K562 (cell line): ENCODE measurements at regions not wholly inside any gene's neighbourhood (a gene's known extent, or its start where the extent isn't known, plus 50 kb on each side); places are given as distances from the start of the nearest gene placed in this dataset.

Source experiments
- CBX3 ChIP-seq, 2 experiments: IDR thresholded peaks; 1 replicate in 1 of 2; 2 replicates in 1 of 2; pipeline ENCODE4 v1.6.1; 2012; ENCODE audit warnings: inconsistent platforms in 2 of 2, low read length in 2 of 2, borderline replicate concordance in 1 of 2, control low read depth in 1 of 2
- CHCHD3 ChIP-seq: fragments of 250-450 bp; sonication (Bioruptor Pico); IDR thresholded peaks from 2 replicates; pipeline ENCODE4 v2.1.2; 2022; ENCODE audit warnings: mild to moderate bottlenecking
- EP300 ChIP-seq: IDR thresholded peaks from 2 replicates; pipeline ENCODE4 v1.6.1; 2012; ENCODE audit warnings: low read length, improper control_type of control experiment
- JUND ChIP-seq, 2 experiments: IDR thresholded peaks; 2 replicates in 1 of 2; 3 replicates in 1 of 2; pipeline ENCODE4 v1.6.1; 2011; ENCODE audit warnings: borderline replicate concordance in 2 of 2, low read depth in 2 of 2, low read length in 2 of 2, improper control_type of control experiment in 1 of 2, missing biosample characterization in 1 of 2, missing genetic modification characterization in 1 of 2, missing genetic modification reagents in 1 of 2
- MAFG ChIP-seq: fragments of 450-650 bp; conservative IDR thresholded peaks from 2 replicates; pipeline ENCODE4 v1.6.1; 2016; ENCODE audit warnings: missing genetic modification characterization, missing compliant biosample characterization
- MAZ ChIP-seq, 2 experiments: fragments of 450-650 bp in 1 of 2; sonication (generic) in 1 of 2; formaldehyde crosslinking; IDR thresholded peaks in 1 of 2; conservative IDR thresholded peaks in 1 of 2; 2 replicates each; pipeline versions ENCODE4 v1.4.0 to v1.5.0; 2020; ENCODE audit warnings: mild to moderate bottlenecking in 1 of 2, missing genetic modification reagents in 1 of 2
- ZNF134 ChIP-seq: fragments of 250-450 bp; sonication (Bioruptor Pico); conservative IDR thresholded peaks from 2 replicates; pipeline ENCODE4 v1.4.0; 2020
- ZNF146 ChIP-seq: IDR thresholded peaks from one replicate; pipeline ENCODE4 v1.6.1; 2018; ENCODE audit warnings: missing compliant biosample characterization; ENCODE audit not compliant: unreplicated experiment
- ZNF668 ChIP-seq: fragments of 250-450 bp; sonication (Bioruptor Pico); IDR thresholded peaks from 2 replicates; pipeline ENCODE4 v1.8.0; 2022; ENCODE audit warnings: mild to moderate bottlenecking, inconsistent platforms
- ZSCAN29 ChIP-seq: fragments of 450-650 bp; IDR thresholded peaks from 2 replicates; pipeline ENCODE4 v1.6.1; 2017
- TF ChIP-seq, protein P1 (sequence below): fragments of 150-350 bp; IDR thresholded peaks from 2 replicates; pipeline ENCODE4 v1.6.1; 2014; ENCODE audit warnings: low read depth, mild to moderate bottlenecking, low read length, borderline replicate concordance
- TF ChIP-seq, protein P2 (sequence below), 2 experiments: fragments of 450-650 bp in 1 of 2; sonication (generic) in 1 of 2; formaldehyde crosslinking; conservative IDR thresholded peaks; 2 replicates each; pipeline versions ENCODE4 v1.4.0 to v1.8.1; 2020 to 2022; ENCODE audit warnings: mild to moderate bottlenecking in 1 of 2, missing genetic modification reagents in 1 of 2
- TF ChIP-seq, protein P3 (sequence below): fragments of 250-450 bp; sonication (Bioruptor Pico); IDR thresholded peaks from 2 replicates; pipeline ENCODE4 v1.8.0; 2022; ENCODE audit warnings: moderate library complexity, mild to moderate bottlenecking, inconsistent platforms
- TF ChIP-seq, protein P4 (sequence below), 3 experiments: IDR thresholded peaks in 2 of 3; conservative IDR thresholded peaks in 1 of 3; 2 replicates each; pipeline ENCODE4 v1.5.1; 2011 to 2012; ENCODE audit warnings: low read length in 3 of 3, mild to moderate bottlenecking in 3 of 3, control low read depth in 2 of 3, improper control_type of control experiment in 1 of 3, inconsistent platforms in 1 of 3, low read depth in 1 of 3, mixed read lengths in 1 of 3, moderate library complexity in 1 of 3; ENCODE audit not compliant: insufficient read depth in 2 of 3

DNA sequence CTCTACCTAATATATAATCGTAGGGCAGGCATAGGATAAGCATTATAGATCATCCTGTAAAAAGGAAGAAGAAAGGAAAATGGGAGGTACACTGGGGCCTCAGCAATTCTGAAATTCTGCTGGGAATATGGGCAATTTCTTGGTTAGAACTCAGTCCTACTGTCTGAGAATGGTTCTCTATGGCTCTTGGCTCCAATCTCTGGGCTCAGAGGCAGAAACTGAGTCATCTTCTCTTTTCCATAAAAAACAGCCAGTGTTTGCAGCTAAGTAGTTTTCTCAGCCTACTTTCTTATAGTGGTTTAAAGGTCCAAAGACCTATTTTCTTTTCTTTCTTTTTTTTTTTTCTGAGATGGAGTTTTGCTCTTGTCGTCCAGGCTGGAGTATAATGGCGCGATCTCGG lies 135.8 kb upstream of the ZBED5 start:
- TF ChIP-seq CBX3 (IDR thresholded peaks at IDR 0.05; ENCODE audit: borderline replicate concordance in 1 of 2, low read length in 2 of 2) (no peak), ZNF668 (CRISPR knock-in tag) (no peak), ZNF134 (no peak), MAFG (tag) (no peak), CHCHD3 (no peak), ZNF146 (CRISPR knock-in tag) (no peak), ZSCAN29 (no peak), MAZ (CRISPR knock-in tag; conservative IDR thresholded peaks at IDR 0.05 in 1 of 2, IDR thresholded peaks at IDR 0.05 in 1 of 2) (no peak), JUND (IDR thresholded peaks at IDR 0.05; ENCODE audit: borderline replicate concordance, low read depth, low read length) (no peak), JUND (tag; IDR thresholded peaks at IDR 0.05; ENCODE audit: borderline replicate concordance, low read depth, low read length) (no peak), EP300 (no peak)
- TF ChIP-seq, protein P1, sequence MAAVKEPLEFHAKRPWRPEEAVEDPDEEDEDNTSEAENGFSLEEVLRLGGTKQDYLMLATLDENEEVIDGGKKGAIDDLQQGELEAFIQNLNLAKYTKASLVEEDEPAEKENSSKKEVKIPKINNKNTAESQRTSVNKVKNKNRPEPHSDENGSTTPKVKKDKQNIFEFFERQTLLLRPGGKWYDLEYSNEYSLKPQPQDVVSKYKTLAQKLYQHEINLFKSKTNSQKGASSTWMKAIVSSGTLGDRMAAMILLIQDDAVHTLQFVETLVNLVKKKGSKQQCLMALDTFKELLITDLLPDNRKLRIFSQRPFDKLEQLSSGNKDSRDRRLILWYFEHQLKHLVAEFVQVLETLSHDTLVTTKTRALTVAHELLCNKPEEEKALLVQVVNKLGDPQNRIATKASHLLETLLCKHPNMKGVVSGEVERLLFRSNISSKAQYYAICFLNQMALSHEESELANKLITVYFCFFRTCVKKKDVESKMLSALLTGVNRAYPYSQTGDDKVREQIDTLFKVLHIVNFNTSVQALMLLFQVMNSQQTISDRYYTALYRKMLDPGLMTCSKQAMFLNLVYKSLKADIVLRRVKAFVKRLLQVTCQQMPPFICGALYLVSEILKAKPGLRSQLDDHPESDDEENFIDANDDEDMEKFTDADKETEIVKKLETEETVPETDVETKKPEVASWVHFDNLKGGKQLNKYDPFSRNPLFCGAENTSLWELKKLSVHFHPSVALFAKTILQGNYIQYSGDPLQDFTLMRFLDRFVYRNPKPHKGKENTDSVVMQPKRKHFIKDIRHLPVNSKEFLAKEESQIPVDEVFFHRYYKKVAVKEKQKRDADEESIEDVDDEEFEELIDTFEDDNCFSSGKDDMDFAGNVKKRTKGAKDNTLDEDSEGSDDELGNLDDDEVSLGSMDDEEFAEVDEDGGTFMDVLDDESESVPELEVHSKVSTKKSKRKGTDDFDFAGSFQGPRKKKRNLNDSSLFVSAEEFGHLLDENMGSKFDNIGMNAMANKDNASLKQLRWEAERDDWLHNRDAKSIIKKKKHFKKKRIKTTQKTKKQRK, result no peak
- TF ChIP-seq, protein P2, sequence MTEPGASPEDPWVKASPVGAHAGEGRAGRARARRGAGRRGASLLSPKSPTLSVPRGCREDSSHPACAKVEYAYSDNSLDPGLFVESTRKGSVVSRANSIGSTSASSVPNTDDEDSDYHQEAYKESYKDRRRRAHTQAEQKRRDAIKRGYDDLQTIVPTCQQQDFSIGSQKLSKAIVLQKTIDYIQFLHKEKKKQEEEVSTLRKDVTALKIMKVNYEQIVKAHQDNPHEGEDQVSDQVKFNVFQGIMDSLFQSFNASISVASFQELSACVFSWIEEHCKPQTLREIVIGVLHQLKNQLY (CRISPR knock-in tag; conservative IDR thresholded peaks at IDR 0.05), result no peak
- TF ChIP-seq, protein P3, sequence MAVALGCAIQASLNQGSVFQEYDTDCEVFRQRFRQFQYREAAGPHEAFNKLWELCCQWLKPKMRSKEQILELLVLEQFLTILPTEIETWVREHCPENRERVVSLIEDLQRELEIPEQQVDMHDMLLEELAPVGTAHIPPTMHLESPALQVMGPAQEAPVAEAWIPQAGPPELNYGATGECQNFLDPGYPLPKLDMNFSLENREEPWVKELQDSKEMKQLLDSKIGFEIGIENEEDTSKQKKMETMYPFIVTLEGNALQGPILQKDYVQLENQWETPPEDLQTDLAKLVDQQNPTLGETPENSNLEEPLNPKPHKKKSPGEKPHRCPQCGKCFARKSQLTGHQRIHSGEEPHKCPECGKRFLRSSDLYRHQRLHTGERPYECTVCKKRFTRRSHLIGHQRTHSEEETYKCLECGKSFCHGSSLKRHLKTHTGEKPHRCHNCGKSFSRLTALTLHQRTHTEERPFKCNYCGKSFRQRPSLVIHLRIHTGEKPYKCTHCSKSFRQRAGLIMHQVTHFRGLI (CRISPR knock-in tag), result no peak
- TF ChIP-seq, protein P4, sequence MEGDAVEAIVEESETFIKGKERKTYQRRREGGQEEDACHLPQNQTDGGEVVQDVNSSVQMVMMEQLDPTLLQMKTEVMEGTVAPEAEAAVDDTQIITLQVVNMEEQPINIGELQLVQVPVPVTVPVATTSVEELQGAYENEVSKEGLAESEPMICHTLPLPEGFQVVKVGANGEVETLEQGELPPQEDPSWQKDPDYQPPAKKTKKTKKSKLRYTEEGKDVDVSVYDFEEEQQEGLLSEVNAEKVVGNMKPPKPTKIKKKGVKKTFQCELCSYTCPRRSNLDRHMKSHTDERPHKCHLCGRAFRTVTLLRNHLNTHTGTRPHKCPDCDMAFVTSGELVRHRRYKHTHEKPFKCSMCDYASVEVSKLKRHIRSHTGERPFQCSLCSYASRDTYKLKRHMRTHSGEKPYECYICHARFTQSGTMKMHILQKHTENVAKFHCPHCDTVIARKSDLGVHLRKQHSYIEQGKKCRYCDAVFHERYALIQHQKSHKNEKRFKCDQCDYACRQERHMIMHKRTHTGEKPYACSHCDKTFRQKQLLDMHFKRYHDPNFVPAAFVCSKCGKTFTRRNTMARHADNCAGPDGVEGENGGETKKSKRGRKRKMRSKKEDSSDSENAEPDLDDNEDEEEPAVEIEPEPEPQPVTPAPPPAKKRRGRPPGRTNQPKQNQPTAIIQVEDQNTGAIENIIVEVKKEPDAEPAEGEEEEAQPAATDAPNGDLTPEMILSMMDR (IDR thresholded peaks at IDR 0.05 in 2 of 3, conservative IDR thresholded peaks at IDR 0.05 in 1 of 3; ENCODE audit: insufficient read depth in 2 of 3, low read depth in 1 of 3, low read length in 3 of 3), result no peak
